RWPE1 (cell line): ENCODE measurements at regions not wholly inside any gene's neighbourhood (a gene's known extent, or its start where the extent isn't known, plus 50 kb on each side); places are given as distances from the start of the nearest gene placed in this dataset.
"Not testable (repeated sequence)": the region's sequence is repeated elsewhere in the genome, so short reads cannot be mapped to it uniquely, and the experiment has no call there.

ENCODE experiments used
- CTCF ChIA-PET: fragments of 350-600 bp; sonication (Branson Sonifier 250); formaldehyde crosslinking; extraction: SDS; loops from one replicate; lab custom pipeline; 2021; lab: Yijun Ruan, JAX
- POLR2A ChIA-PET: fragments of 400-600 bp; formaldehyde crosslinking; extraction: SDS; loops from one replicate; lab custom pipeline; 2020; ENCODE audit warnings: antibody characterized with exemption; ENCODE audit not compliant: low non-redundant PET; lab: Yijun Ruan, JAX
- DNase-seq: peaks from one replicate; pipeline ENCODE4 v3.0.0; 2012; ENCODE audit warnings: low spot score
- H3K27ac ChIP-seq: fragments of 450-650 bp; 2 replicates; pipeline ENCODE4 v1.5.1; 2017
- TF ChIP-seq, protein P1 (sequence below): fragments of 450-650 bp; conservative IDR thresholded peaks from 2 replicates; pipeline ENCODE4 v1.5.1; 2017; ENCODE audit warnings: low read depth, mild to moderate bottlenecking

DNA sequence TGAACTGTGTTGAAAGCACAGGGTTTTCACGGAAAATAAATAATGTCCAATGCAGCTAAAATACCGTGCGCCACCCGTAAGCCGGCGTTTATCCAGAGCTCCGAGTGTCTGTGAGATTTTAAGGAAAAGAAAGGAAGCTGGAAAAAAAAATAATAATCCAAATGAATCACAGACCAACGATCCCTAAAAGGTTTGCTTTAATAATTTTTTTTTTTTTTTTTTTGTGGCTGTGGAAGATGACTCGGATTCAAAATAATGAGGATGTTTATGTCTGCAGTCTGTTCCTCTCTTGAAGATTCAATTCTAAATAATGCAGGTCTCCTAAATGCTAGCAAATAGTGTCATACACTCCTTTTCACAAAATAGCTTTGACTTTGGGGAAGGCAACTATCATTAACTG, 84.6 kb upstream of the PPP2R3B start:
- TF ChIP-seq, protein P1, sequence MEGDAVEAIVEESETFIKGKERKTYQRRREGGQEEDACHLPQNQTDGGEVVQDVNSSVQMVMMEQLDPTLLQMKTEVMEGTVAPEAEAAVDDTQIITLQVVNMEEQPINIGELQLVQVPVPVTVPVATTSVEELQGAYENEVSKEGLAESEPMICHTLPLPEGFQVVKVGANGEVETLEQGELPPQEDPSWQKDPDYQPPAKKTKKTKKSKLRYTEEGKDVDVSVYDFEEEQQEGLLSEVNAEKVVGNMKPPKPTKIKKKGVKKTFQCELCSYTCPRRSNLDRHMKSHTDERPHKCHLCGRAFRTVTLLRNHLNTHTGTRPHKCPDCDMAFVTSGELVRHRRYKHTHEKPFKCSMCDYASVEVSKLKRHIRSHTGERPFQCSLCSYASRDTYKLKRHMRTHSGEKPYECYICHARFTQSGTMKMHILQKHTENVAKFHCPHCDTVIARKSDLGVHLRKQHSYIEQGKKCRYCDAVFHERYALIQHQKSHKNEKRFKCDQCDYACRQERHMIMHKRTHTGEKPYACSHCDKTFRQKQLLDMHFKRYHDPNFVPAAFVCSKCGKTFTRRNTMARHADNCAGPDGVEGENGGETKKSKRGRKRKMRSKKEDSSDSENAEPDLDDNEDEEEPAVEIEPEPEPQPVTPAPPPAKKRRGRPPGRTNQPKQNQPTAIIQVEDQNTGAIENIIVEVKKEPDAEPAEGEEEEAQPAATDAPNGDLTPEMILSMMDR = no peak
- POLR2A ChIA-PET = no interaction called here
- no peak overlapping the region for H3K27ac ChIP-seq
- CTCF ChIA-PET = no interaction called here
- no peak for DNase-seq

DNA sequence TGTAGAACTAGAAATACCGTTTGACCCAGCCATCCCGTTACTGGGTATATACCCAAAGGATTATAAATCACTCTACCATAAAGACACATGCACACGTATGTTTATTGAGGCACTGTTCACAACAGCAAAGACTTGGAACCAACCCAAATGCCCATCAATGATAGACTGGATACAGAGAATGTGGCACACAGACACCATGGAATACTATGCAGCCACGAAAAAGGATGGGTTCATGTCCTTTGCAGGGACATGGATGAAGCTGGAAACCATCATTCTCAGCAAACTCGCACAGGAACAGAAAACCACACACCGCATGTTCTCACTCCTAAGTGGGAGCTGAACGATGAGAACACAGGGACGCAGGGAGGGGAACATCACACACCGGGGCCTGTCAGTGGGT, 85.6 kb upstream of the PPP2R3B start:
- CTCF ChIA-PET, H3K27ac ChIP-seq, DNase-seq, POLR2A ChIA-PET: not testable (repeated sequence)

DNA sequence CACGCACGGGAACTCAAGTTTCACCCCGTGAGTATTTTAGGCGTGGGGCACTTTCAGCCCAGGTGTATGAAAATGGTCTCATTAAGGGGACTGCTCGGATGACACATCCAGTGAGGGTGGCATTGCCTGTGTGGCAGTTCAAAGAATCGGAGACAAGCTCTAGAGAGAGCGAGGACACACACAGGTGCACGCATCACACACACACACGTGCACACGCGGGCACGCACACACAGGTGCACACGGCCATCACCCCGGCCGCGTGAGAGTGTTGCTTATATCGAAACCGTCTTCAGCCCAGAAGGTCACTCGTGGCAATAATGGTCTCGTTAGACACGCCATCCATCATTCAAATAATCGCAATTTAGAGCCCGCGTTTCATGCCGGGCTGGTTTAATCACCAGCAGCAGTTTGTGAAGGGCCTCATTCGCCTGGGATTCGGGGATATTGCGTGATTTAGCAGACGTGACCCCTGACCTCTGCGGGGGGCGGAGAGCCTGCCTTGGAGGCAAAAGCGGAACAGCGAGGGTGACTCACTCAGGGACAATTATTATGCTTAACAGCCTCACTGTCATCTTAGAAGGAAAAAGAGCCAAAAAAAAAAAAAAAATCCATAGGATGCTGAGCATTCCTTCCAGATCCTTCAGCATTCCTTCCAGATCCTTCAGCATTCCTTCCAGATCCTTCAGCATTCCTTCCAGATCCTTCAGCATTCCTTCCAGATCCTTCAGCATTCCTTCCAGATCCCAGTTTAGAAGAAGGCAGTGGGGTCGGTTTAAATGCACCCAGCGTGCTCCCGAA, 89.4 kb upstream of the PPP2R3B start:
- no peak for DNase-seq
- CTCF ChIA-PET = no interaction called here
- POLR2A ChIA-PET = no interaction called here
- H3K27ac ChIP-seq = no peak overlapping the region
- TF ChIP-seq, protein P1 = no peak

DNA sequence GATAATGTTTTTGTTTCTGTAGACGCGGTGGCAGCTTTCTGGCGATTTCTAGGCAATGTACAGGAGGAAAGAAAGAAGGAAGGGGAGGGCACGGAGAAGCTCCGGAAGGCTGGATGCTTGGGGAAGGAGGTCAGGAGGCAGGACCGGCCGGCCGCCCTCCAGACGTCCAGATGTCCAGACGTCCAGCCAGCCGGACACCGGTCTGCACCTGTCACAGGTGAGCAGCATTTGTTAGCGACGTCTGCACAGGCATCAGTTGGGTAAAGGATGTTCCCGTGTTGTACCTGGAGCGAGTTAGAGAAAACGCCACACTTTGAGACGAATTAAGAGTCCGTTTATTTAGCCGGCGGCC, 90.0 kb upstream of the PPP2R3B start:
- no peak overlapping the region for H3K27ac ChIP-seq
- no peak for DNase-seq
- ChIA-PET CTCF (no interaction called here), POLR2A (no interaction called here)
- TF ChIP-seq, protein P1 = no peak

DNA sequence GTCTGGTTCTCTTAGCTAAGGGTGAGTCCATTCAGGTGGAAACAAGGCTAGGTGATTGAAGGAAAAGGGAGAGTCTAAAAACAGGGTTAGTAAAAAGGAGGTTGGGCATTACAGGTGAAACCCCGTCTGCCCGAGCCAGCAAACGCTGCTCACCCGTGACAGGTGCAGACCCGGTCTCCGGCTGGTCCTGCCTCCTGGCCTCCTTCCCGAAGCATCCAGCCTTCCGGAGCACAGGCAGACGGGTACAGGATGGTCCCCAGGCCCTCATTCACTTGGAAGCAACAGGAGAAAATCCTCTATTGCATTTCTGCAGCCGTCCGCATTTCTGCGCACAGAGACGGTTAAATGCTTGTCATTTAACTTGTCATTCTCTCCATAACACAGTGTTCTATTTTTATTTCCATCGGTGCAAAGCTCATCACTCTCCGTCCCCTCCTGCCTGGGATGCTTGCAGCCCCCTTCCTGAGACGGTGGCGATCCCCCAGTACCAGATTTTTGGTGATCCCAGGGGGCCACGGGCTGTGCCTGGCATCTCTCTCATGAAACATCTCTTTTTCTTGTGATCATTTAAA, 90.8 kb upstream of the PPP2R3B start:
- CTCF ChIA-PET = no interaction called here
- DNase-seq = no peak
- no peak overlapping the region for H3K27ac ChIP-seq
- TF ChIP-seq, protein P1 = no peak
- POLR2A ChIA-PET = no interaction called here

DNA sequence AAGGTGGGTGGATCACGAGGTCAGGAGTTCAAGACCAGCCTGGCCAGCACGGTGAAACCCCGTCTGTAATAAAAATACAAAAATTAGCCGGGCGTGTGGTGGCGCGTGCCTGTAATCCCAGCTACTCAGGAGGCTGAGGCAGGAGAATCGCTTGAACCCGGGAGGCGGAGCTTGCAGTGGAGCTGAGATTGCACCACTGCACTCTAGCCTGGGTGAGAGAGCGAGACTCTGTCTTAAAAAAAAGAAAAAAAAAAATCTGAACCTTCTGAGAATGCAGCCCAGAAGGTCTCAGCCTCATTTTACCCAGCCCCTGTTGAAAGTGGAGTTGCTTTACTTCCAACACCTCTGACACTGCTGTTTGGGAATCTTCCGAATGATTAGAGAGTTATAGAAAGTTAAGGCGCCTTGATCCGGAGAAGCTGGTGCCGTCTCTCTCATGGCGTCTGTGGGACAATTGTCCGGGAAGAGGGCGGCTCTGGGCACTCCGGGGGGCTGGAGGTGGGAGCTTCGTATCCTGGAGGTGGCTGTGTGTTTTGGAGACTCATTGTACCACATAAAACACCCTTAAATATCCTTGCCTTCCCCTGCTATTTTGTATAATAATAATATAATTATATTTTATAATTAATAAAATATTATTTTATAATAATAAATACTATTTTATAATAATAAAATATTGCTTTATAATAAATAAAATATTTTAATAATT, 92.7 kb upstream of the PPP2R3B start:
- no peak for DNase-seq
- CTCF ChIA-PET = no interaction called here
- POLR2A ChIA-PET = no interaction called here
- TF ChIP-seq, protein P1 = no peak
- no peak overlapping the region for H3K27ac ChIP-seq
